HG02884 (cell line): ENCODE measurements at regions not wholly inside any gene's neighbourhood (a gene's known extent, or its start where the extent isn't known, plus 50 kb on each side); places are given as distances from the start of the nearest gene placed in this dataset.
"Not testable (repeated sequence)": the region's sequence is repeated elsewhere in the genome, so short reads cannot be mapped to it uniquely, and the experiment has no call there.

Experiments used
- ATAC-seq: cut with Tn5 transposase; IDR thresholded peaks from one replicate; pipeline ENCODE4 v1.9.1; 2021; ENCODE audit warnings: mild to moderate bottlenecking, moderate library complexity; ENCODE audit not compliant: unreplicated experiment

DNA sequence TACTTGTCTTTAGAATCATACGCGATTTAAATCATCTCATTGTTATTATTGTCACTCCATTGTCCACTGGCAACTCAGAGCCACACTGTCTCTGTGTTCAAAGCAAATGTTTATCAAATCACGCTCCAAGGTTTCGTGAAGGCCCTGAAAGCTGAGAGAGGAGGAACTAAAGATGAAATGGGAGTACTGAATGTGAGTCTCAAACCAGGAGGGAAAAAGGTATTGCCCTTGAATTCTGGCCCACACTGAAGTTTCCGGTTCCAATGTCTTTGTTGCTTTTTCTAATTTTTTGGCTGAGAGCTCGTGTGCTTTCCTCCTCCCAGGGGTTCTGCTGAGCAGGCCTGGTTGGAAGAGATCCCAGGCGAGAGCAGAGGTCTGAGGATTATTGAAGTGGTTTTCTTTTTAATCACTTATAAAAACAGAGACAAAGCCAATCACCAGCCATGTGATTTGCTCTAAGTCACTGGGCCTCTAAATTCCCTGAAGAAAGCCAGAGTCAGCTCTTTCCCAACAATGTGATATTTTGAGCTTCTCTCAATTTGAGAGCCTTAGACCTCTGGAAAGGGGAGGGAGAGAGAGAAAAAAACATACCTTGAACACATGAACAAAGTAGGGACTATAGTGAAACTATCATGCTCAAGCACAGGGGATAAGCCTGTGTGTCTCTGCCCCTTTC lies 420.8 kb upstream of the GRAMD2B start:
- no peak for ATAC-seq

DNA sequence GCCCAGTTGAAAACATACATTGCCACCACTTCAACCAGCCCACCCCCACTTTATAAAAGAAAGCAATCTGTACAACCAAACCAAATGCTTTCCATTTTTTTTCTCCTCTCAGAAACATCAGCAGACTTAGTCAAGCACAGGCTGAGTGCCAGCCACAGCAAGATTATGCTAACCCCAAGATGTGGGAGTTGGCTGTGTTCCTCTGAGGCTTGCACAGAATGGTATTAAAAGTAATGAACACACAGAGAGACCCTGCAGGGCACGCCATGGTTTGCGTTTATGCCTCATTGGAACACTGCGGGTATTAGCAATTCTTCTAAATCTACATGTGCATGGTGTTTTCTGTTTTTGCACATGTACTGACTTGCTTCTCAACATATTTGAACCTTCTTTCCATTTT lies 419.9 kb upstream of the GRAMD2B start:
- no peak for ATAC-seq

DNA sequence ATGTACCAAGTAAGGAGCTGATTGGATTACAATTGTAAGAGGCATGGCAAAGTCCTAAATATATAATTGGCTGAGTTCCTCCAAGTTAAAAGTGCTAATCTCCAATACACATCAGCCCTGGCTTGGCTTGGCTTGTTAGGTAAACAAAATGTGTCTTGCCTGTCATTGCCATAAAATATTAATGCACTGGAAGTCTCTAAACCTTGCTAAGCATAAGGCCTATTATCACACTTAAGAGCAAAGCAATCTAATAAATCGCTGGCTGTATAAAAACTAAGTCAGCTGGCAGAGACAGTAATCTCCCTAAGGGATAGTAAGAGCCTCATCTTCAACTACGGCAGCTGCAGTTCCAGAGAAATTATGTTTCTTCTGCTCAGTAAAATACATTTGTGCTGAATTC lies 418.6 kb upstream of the GRAMD2B start:
- ATAC-seq = no peak

DNA sequence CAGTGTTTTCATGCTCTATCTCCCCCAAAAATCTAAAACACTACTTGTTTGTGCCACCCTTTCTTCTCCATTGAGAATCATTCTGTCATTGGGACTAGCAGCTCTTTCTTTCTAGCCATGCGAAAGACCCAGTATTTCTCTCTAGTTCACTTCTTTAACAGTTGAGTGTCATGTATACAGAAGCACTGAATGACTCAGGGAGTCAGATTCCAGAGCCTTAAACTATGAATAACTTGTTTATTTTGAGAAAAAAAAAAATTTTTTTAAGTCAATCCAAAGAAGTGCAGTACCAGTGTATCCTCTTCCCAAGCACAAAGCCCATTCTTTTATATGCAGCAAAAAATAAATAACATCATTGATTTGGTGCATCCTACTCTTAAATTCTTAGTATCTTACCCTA lies 415.4 kb upstream of the GRAMD2B start:
- ATAC-seq = no peak

DNA sequence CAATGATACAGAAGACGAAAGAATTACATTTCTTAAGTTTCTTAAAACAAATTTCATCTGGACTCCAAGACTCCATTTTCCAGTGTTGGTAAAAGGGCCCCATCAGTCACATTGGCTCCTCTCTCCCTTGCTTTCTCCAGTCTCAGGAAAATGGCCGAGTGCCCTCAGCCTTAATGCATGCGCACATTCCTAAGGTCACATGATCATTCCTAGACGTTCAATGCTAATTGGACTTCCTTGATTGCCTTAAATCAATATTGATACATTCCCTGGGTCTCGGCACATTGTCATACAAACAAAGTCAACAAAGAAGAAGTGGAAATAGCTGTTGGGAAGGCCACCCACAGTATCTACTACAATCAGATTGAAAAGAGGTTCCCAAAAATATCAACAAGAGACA lies 413.6 kb upstream of the GRAMD2B start:
- ATAC-seq = no peak

DNA sequence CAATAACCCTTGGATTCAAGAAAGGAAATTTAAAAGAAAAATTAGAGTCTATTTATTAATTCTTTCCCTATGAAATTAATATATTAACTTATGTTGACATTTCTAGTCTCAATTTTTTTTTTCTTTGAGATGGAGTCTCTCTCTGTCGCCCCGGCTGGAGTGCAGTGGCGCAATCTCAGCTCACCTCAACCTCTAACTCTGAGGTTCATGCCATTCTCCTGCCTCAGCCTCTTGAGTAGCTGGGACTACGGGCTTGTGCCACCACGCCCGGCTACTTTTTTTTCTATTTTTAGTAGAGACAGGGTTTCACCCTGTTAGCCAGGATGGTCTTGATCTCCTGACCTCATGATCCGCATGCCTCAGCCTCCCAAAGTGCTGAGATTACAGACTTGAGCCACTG lies 411.7 kb upstream of the GRAMD2B start:
- not testable (repeated sequence) for ATAC-seq

DNA sequence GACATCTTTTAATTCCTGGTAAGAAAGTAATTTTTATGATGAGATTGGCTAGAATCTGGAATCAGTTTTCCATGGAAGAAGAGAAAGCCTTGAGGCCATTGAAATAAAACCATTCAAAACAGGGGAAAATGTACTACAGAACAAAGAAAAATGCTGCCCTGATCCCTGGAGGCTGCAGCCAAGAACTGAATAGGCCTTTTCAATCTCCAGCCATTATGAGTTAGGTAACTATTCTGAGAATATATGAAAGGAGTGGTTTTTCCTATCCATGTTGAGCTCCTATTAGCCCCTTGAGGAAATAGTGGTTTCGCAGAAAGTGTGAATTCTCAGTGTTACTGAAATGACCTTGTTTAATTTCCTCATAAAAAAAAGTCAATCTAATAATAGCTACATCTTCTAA lies 408.5 kb upstream of the GRAMD2B start:
- ATAC-seq = no peak

DNA sequence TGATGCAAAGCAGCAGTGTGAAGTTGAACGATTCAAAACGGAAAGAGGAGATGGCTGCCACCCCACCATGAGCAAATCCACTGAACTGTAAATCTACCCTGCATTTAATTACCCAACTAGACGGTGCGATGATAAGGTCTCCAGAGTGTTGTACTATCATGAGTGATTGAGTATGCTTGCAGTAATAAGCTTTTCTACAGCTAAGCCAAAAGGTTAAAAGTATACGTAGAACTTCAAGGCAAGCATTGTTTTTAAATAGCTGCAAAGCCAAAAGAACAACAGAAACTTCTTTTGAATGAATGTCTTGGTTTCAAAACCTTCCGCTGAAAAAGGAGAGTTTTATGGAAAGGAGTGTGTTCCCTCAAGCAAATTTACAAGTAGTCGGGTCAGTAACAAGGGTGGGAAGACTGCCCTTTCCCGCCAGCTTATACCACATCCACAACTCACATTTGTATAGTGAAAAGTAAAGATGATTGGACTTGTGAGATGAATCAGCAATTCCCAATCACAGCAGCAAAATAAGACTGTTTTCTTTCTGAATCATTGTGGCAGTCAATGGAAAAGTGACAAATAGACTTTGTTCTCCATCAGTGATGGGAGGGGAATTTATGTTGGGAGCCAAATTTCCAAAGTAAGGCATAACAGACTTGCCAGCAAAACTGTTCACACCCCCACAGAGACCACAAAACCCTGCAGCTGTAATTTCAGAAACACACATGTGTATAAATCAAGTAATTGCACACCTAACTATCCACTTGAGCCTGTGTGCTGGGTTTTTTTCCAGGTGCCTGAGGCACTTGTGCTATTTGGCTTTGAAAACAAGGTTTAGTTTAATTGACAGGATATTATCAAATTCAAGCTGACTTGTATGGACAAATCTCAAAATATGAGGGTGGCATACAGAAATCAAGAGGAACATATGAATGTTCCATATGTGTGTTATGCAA lies 407.7 kb upstream of the GRAMD2B start:
- ATAC-seq = no peak

DNA sequence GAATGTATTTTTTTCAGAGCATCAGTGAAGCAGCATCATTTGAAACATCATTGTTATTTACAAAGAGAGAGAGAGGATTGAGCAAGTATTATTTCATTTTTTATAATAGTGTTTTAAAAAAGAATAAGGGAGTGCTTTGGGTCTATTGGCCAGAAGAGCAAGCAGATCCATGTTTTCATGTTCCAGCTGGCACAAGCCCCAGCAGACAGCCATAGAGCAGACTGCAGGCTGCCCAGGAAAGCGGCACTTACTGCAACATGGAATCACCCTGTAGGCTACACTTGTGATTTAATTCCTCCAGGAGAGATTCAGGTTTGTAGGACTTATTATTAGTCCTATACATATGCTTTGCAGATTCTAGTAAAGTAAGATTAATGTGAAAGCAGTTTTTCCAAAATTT lies 407.0 kb upstream of the GRAMD2B start:
- no peak for ATAC-seq

DNA sequence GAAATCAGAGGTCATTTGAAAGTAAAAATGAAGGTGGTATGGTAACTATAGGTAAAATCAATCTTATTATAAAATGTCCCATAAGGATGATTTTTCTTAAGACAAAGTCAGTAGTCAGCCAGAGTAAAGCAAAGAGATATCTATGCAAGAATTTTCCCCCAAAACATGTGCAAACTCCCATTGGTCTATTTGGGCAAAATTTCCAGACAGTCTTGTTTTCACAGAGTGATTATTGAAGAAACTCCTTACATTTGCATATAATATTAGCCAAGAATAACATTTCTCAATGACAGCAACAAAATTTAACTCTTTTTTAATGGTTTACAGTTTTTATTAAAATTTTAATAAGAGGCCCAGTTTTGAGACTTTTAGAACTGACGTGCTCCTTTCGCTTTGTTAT lies 406.1 kb upstream of the GRAMD2B start:
- ATAC-seq = no peak

DNA sequence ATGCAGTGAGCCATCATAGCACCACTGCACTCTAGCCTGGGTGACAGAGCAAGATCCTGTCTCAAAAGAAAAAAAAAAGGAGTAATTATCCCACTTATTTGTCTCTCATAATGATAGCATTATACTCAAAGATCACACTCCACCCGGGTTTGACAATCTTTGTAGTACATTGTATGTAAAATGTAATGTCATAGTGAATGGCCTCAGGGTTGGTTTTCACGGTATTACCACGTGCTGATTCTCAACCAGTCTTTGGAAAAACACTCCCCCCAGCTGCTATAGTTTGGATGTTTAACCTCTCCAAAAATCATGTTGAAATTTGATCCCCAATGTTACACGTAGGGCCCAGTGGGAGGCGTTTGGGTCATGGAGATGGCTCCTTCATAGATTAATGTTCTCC lies 402.4 kb upstream of the GRAMD2B start:
- no peak for ATAC-seq

DNA sequence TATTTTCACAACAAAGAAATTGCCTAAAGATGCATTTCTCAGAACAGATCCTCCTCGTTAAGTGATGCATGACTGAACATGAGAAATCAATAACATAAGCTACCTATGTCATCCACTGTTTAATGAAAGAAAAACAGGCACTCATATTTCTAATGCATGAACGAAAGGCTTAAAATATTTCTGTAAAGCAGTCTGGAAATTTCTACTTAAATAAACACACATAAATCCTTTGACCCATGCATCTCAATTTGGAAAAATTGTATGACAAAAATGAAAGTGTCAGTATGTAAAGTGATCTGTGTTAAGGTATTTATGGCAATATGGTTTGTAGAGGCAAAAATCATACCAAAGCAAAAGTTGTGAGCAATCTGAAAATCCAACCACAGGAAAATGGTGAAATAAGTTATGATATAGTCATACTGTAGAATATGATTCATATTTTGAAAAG lies 399.2 kb upstream of the GRAMD2B start:
- ATAC-seq = no peak

DNA sequence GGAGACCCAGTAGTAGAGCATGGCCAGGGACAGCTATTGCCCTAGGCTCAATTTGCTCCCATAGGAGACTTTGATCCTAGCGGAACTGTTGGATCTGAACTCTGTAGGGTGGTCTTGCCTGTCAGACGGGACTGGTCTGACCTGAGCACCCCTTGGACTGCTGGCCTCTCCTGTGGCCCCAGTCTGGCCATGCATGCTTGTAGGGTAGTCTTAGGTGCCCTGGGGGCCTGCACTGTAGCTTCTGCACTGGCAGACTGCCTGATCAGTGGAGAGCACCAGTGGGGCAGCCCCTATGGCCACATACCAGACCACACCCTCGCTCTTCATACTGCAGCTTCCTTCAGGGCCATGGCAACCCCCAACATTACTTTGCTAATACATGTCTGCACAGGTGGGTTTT lies 396.1 kb upstream of the GRAMD2B start:
- ATAC-seq = no peak

DNA sequence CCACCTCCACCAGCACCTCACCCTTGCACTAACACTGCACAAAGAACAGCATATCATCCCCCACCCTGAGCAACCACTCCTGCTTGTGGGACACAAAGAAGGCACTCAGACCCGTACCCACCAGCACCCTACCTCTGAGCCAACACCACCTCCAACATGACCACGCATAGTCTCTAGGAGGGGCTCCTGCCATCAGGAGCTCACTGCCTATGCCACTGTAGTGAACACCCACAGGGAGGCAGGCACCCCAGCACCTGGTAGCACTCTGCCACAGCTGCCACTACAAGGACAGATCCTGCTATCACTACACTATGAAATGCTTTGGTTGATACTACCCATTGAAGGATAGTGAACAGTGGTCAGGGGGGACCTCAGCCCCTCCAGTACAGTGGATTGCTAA lies 395.6 kb upstream of the GRAMD2B start:
- ATAC-seq = no peak

DNA sequence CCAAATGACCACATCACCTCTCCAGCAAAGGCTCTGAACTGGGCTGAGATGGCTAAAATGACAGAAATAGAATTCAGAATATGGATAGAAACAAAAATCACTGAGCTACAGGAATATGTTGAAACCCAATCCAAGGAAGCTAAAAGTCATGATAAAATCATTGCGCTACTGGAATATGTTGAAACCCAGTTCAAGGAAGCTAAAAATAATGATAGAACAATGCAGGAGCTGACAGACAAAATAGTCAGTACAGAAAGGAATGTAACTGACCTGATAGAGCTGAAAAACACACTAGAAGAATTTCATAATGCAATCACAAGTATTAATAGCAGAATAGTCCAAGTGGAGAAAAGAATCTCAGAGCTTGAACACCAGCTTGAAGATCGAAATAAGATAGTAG lies 394.9 kb upstream of the GRAMD2B start:
- no peak for ATAC-seq

DNA sequence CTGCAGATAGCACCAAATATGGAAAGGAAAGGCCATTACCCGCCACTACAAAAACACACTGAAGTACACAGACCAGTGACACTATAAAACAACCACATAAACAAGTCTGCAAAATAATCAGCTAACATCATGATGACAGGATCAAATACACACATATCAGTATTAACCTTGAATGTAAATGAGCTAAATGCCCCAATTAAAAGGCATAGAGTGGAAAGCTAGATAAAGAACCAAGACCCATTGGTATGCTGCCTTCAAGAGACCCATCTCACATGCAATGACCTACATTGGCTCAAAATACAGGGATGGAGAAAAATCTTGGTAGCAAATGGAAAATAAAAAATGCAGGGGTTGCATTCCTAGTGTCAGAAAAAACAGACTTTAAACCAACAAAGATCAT lies 393.9 kb upstream of the GRAMD2B start:
- ATAC-seq = not testable (repeated sequence)

DNA sequence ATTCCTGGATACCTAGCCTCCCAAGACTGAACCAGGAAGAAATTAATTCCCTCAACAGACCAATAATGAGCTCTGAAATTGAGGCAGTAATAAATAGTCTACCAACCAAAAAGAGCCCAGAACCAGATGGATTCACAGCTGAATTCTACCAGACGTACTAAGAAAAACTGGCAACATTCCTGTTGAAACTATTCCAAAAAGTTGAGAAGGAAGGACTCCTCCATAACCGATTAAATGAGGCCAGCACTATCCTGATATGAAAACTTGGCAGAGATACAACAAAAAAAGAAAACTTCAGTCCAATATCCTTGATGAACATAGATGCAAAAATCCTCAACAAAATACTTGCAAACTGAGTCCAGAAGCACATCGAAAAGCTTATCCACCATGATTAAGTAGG lies 392.5 kb upstream of the GRAMD2B start:
- ATAC-seq = no peak

DNA sequence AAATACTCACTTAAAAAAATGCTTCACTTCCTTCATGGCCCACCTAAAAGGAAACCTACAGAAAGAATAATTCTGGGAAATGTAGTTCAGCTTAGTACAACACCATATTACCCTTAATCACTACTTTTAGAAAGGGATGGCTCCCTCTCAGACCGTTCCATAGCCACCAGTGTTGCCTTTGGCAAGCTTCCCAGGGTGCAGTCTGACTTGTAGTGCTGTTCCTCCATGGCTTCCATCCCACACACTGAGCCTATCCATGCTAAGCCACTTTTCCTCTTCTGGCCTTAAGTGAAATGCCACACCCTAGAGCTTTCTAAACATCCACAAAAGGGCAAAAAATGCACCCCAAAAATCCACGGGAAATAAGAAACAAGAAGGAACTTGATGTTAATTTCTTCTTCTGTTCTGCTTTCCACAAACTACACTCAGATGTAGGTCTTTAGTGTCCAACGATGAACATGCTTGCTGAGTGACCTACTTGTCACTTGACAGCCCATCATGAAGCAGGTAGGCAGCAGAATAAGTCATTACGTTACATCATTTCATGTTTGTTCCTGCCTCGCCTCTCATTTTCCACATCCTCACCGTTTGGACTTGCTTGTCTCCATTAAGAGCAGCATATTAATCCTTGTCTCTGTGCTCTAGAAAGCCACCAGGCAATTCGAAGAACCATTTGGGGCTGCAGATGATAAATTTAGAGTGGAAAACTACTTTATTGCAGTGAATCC lies 391.1 kb upstream of the GRAMD2B start:
- no peak for ATAC-seq

DNA sequence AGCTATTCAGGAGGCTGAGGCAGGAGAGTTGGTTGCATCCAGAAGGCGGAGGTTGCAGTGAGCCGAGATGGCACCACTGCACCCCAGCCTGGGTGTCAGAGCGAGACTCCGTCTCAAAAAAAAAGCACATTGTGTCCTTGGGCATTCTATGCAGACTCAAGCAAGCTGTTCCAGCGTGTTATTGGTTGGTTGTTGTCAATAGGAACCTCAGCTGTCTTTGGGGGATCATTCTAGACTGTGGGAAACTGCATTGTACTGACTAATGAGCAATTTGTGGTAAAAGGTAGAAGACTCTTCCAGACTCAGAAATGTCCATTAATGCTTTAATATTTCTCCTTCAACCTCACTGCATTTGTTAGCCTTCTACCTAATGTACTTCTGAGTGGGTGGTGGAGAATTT lies 379.5 kb upstream of the GRAMD2B start:
- no peak for ATAC-seq

DNA sequence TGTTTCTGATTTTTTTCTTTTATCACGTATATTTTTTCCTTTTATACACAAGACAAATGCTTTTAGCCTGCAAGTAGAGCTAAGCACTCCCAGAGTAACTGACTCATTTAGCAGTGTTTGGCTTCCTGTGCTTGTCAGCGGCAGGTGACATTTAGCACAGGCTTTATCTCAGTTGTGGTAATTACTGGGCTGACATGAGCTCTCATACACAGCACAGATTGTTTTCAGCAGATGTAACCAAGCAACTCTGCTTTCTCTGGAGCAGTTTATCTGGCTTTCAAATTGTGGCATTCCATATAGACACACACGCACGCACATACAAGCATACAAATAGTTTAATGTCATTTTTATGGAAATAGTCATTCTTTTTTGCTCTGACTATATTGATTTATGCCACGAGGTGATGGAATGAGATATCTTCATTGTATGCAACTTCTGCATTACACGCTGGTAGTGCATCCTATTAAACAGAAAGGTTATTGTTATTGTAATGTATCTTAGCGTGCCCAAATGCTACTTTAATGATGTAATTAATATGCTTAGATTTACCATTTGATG lies 379.0 kb upstream of the GRAMD2B start:
- no peak for ATAC-seq

DNA sequence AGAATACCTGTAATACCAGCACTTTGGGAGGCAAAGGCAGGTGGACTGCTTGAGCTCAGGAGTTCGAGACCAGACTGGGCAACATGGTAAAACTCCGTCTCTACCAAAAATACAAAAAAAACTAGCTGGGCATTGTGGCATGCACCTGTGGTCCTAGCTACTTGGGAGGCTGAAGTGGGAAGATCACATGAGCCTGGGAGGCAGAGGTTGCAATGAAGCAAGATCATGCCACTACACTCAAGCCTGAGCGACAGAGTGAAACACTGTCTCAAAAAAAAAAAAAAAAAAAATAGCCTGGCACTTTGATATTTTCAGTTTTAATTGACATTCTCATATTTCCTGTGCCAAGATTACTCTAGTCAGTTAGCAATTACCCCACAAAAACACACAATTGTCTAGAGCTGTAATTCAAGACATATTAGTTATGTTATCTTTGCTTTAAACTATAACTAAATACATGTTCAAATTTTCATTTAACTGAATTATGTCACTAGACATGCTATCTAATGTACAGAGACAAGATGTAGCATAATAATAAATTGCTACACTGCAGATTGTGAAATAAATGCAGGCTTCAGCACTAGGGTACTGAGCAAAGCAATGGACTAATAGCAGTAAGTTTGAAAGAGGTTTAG lies 378.2 kb upstream of the GRAMD2B start:
- no peak for ATAC-seq
